Adrenal gland (tissue), 5 donors: ENCODE measurements at regions not wholly inside any gene's neighbourhood (a gene's known extent, or its start where the extent isn't known, plus 50 kb on each side); places are given as distances from the start of the nearest gene placed in this dataset.

Experiments
- CTCF ChIP-seq, 6 experiments: fragments of 450-650 bp in 4 of 6; fragments of 200-600 bp in 2 of 6; sonication (generic) in 1 of 6; IDR thresholded peaks; 1 replicate in 5 of 6; 2 replicates in 1 of 6; pipeline versions ENCODE4 v1.5.1 to v1.8.0; 2016 to 2021; ENCODE audit warnings: antibody characterized with exemption in 6 of 6, mild to moderate bottlenecking in 2 of 6, moderate library complexity in 1 of 6
- POLR2A ChIP-seq, 2 donors: fragments of 450-650 bp; IDR thresholded peaks; one replicate each; pipeline ENCODE4 v1.6.1; 2017; ENCODE audit warnings: antibody characterized with exemption in 2 of 2, mild to moderate bottlenecking in 2 of 2, moderate library complexity in 1 of 2
- donor health status: DM: no; HTN: no; CAD: no.

DNA sequence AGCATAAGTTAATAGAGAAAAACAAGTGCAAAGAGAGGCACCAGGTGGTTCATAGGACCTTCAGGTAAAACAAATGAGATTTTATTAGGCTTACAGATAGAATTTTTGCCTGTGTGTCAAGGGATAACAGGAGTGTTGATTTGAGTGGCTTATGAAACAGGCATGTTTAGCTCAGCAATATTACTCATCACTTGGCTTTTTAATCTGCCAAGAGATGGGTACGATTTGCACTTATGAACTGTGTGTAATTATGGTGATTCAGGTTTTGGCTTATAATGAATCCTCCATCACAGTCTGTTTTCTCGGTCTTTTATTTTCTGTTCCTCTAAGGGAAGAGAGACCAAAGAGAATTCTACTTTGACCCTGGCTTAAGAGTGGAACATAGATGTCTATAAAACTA is 199.3 kb downstream of the DMRTA1 start:
- TF ChIP-seq CTCF (IDR thresholded peaks at IDR 0.05) (no peak), POLR2A (IDR thresholded peaks at IDR 0.05) (no peak)
